GM19452 (cell line): ENCODE measurements at regions not wholly inside any gene's neighbourhood (a gene's known extent, or its start where the extent isn't known, plus 50 kb on each side); places are given as distances from the start of the nearest gene placed in this dataset.
"Not testable (repeated sequence)": the region's sequence is repeated elsewhere in the genome, so short reads cannot be mapped to it uniquely, and the experiment has no call there.

Experiments
- ATAC-seq: cut with Tn5 transposase; IDR thresholded peaks from one replicate; pipeline ENCODE4 v1.9.1; 2021; ENCODE audit not compliant: unreplicated experiment

DNA sequence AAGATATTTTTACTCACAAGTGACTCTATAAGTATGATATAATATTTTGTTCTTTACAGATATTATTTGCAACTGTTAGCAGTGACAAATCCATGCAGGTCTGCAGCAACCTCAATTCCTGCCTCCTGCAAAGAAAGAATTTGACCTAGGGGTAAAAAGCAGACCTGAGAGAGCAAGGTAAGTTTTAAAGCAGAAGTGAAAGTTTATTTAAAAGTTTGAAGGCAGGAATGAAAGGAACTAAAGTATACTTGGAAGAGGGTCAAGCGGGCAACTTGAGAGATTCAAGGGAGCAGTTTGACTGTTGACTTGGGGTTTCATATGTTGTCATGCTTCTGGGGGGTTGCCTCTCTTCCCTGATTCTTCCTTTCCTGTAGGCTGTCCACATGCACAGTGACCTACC is 520.1 kb upstream of the PCDH20 start:
- no peak for ATAC-seq

DNA sequence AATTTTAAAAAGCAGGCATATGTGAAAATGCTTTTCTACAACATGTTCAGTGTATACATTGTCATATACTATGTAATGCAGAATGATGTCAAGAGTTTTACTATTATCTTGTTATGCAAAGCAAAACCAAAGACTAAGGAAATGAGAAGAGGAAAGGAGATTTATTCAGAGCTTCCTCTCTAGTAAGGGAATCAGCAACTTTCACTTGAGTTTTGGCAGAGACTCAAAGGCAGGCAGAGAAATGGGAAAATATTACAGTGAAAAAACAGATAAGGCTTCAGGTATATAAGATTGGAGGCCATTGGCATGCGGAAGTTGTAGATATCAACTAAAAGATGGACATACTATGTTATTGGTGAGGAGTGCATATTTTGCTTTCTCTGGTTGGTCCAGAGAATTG is 512.0 kb upstream of the PCDH20 start:
- ATAC-seq: no peak

DNA sequence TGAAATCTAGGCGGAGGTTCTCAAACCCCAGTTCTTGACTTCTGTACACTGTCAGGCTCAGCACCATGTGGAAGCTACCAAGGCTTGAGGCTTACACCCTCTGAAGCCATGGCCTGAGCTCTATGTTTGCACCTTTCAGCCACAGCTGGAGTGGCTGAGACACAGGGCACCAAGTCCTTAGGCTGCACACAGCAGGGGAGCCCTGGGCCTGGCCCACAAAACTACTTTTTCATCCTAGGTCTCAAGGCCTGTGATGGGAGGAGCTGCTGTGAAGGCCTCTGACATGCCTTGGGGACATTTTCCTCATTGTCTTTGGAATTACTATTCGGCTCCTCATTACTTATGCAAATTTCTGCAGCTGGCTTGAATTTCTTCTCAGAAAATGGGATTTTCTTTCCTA is 503.2 kb upstream of the PCDH20 start:
- no peak for ATAC-seq

DNA sequence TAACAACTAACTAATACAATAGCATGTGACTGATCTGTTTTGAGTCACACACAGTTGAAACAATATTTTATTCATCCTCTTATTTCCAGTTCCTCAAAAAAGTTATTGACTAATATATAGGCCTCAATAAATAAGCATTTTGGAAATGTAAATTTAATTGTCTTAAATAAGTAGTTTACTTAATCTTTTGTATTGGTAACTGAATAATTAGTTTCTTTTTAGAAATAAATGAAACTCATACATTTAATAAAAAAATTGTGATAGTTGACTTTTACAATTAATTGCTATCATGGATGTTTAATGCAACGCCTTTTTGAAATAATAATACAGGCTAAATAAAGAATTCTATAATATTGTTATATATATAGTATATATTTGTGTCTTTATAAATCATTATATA is 500.8 kb upstream of the PCDH20 start:
- ATAC-seq: no peak

DNA sequence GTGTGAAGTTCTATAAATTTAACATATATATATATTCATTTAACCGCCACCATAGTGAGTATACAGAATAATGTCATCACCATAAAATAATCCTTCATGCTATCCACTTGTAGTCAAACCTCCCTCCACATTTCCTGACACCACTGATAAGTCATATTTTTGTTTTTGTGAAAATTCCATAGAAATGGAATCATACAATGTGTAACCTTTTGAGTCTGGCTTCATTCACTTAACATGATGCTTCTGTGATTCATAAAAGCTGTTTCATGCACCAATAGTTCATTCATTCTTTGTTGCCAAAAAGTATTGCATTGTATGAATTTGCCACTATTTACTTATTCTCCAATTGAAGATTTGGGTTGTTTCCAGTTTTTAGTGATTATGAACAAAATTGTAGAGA is 497.5 kb upstream of the PCDH20 start:
- no peak for ATAC-seq

DNA sequence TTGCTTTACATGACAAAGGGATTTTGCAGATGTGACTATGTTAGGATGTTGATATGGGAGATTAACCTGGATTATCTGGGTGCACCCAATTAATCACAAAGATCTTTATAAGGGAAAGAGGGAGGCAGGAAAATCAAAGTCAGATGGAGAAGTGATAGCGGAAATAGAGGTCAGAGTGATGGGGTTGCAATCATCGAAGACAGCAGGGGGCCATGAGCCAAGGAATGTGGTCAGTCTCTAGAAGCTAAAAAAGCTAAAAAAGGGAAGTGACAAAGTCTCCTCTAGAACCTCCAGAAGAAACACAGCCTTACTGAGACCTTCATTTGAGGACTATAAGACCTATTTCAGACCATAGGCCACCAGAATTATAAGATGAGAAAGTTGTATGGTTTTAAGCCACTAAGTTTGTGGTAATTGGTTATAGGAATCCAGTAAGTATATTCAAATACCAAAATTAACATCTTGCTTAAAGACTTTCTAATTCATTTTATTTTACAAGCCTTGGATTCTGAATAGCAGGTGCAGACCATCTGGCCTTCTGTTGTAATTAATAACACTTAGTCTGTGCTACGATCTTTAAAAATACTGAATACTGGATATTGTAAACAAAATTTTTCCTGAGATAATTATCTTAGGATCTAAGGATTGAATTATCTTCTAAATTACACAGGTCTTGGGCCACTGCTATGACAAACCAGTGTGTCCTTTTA is 493.4 kb upstream of the PCDH20 start:
- ATAC-seq: no peak

DNA sequence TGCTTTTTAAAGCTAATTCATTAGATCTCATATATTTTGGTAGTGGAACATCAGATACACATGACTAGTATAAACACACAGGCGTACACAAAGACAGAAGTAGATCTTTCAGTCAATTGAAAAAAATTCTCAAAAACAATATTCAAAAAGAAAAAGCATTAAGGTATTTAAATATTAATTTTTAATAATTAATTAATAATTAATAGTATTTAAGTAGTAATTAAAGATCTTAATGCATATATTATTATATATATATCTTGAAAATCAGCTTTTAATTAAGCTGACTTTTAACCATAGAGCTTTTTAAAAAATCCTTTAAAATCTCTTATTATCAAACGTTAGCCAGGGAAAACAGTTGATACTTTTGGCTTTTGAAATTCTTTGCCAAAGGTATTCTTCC is 489.4 kb upstream of the PCDH20 start:
- no peak for ATAC-seq

DNA sequence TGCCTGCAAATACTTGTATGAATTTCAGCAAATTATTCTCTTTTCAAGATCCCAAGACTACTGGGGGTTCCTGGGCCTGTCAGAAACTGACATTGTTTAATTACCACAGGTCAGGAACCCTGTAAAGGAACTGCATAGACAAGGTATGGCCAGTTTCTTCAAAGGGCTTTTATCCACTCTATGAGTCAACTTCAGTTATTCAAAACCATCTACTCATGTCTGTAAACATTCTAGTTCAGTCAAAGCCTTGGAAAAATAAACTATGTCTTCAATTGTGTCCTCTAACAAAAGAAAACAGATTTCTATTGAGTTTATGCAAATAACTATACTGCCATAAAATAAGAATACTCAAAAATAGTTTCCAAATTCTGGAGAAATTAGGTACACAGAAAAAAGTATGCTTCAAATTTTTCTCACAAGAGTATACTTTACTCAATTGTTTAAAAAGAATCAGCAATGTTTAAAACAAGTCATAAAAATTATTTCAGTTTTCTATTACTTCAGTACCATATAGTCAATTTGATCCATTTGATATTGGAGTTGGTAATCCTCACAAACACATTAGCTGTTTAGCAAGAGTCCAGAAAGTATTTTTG is 486.4 kb upstream of the PCDH20 start:
- ATAC-seq: no peak

DNA sequence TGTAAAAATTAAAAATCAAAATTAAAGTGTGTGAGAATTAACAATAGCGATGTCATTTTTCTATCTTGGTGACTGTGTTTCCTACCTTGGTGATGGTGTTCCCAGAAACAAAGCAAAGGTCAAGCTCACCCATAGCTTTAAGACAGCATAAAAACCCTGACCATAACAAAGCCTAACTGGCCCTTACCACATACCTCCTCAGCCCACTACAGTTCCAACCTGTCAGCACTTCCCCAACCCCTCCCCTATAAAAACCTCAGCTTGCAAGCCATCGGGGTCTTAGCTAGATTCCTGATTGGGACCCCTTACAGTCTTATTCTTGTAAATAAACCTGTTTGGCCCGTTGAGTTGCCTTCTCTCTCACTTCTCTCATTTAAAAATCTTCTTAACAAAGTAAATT is 484.4 kb upstream of the PCDH20 start:
- no peak for ATAC-seq

DNA sequence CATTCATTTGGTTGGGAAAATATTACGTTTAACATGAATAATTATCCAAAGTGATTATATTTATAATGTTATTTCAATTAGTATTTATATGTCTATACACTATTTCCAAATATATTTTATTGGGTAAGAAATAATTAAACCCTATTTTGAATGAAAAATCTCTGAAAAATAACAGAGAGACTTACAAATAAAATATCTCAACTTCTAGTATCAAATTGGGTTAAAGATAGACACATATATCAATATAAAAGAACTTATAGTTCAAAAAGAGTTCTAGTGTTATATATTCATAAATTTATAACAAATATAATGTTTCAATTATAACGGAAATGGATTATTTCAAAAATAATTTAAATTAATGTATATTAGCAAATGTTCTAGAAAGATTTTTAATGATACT is 482.6 kb upstream of the PCDH20 start:
- ATAC-seq: no peak

DNA sequence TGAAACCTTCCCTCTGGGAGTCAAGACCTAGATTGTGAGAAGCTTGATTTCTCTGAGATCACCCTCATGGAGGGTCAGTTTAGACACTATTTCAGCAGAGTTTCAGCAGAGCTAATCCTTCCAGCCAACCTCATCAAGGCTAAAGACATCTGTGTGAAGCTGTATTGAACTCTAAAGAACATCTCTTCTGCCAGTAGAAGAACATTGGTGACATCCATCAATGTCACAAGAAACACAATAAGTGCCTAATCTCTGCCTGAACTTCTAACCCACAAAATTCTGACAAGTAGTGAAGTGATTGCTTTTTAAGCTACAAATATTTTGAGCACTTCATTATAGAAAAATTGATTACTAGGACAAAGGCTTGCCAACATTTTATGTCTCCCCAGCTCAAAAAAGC is 475.8 kb upstream of the PCDH20 start:
- no peak for ATAC-seq

DNA sequence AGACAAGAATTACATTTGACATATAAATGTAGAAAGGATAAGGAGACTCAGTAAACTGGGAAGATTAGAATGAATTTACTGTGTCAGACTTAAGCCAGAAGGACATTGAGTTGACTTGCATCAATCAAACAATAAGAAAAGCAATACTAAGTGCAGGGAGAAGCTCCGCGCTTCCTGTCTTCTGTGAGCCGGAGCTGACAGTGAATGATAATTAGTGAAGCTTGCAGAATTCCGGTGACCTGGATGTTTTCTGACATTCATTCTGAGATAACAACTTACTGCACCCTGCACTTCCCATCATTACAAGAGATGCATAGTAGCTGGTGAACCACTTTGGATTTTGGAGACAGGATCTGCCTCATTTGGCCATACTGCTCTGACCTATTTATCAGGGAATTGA is 469.2 kb upstream of the PCDH20 start:
- no peak for ATAC-seq

DNA sequence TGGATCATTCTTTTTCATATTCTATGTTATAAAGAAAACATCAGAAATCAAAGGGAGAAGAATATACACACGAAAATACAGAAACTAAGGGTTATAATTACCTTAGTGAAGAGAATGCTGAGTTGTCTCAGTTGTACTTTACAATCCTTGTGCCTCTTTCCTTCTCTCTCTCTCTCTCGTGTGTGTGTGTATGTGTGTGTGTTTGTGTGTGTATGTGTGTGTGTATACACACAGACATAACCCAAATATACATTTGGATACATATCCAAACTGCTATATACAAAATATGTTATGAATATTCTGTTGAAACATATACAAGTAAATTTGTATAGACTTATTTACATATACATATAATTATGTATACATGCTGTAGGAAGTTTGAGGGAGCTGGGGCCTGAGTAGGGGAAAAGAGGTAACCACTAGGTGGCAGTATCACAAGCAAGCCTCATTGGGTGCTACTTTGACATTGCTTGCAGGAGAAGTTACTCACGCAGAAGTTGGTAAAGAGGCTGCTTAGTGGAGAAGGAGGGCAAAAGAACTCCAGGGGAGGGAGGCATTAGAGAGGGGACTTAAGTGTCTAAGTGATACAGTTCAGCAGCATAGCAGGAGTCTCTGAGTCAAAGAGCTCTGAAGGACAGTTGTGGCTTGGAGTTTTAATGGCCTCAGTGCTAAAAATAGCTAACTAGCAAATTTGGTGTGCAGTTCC is 465.1 kb upstream of the PCDH20 start:
- ATAC-seq: no peak

DNA sequence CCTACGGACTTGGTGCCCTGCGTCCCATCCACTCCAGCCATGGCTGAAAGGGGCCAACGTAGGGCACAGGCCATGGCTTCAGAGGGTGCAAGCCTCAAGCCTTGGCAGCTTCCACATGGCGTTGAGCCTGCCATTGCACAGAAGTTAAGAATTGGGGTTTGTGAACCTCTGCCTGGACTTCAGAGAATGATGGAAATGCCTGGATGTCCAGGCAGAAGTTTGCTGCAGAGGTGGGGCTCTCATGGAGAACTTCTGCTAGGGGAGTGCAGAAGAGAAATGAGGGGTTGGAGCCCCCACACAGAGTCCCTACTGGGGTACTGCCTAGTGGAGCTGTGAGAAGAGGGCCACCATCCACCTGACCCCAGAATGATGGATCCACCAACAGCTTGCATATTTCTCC is 462.9 kb upstream of the PCDH20 start:
- not testable (repeated sequence) for ATAC-seq

DNA sequence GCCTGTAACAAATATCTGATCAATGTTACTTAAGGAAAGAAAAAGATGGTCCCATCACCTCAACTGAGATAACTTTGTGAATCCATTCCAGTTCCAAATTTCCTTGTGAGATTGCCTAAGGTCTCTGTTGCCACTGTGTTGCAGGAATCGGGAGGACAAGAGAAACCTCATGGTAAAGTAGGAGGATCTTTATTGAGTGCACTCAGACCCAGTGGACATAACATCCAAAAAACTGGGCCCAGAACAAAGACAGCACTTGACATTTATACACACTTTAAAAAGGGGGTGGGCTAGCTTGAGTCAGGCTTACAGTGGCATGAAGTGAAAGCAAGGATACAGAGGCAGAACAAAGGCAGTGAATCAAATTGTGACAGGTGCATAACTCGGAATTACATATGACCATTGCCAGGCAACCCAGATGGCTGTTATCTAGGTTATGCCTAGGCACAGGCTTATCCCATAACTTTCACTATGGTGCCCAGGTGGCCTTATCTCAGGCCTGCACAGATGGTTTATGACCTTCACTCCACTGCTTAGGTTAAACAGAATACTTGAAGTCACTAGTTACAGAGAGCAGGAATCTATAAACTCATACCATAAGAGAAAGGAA is 459.4 kb upstream of the PCDH20 start:
- no peak for ATAC-seq

DNA sequence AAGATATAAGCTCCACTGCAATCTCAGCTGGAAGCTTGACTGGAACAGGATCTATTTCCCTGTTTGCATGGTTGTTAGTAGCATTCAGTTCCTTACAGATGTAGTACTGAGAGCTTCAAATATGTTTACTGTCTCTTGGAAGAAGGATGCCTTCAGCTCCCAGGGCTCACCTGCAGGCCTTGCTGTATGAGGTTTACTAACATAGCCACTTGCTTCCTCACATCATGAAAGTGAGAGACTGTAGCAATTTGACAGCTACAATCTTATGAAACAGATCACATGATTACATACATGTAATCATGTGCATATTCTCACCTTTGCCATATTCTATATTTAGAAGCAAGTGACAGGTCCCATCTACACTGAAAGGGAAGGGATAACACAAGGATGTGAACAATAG is 458.1 kb upstream of the PCDH20 start:
- ATAC-seq: no peak

DNA sequence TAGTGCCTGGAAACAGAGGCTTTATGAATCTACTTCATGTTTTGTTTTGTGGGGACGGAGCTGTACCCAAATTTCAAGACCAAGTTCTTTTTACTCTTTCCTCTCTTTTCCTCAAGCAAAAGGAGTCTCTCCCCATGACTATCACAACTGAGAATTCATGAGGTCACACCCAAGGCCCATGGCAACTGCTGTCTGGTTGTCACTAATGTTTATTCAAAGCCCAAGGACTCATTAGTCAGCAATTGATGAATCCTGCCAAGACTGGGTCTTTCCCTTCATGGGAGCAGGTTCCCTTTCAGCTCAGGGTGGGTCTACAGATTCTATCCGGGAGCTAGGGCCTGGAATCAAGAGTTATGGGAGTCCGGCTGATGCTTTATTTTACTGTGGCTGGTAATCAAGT is 441.5 kb upstream of the PCDH20 start:
- ATAC-seq: no peak

DNA sequence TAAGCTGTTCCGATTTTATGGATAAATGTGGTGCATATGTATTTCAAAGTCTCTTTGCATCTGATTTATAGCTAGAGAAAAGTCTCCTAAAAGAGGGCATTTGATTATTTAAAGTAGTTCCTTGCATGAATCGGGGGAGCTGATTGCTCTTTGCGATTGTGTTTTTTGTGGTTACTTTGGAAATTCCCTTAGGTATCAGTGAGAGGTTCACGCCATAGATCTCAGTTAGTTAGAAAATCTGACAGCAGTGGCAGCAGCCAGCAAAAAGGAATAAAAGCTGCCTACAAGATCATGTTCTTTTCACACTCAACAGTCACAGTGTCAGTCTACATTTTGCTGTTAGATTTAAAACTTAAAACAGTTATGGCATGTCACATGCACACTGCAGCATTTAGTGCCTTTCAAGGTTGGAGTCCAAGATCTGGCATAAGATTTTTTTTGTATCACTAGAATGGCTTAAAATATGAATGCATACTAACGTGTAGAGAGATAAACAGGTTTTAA is 436.5 kb upstream of the PCDH20 start:
- ATAC-seq: no peak

DNA sequence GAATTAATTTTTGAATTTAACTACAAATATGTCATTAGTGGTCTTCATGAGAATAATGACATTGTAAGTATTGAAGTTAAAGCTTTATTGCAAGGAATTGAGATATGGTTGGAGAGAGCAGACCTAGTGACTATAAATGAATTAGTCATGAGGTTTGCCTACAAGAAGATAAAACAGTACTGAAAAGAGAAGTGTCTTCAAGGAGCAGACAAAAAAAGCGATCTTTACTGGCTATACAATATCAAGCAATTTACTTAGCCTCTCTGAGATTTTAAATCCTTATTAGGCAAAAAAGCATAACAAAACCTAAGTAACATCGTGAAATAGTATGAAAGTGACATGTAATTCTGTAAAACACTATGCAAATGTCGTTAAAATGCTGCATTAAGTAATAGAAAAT is 435.1 kb upstream of the PCDH20 start:
- ATAC-seq: no peak

DNA sequence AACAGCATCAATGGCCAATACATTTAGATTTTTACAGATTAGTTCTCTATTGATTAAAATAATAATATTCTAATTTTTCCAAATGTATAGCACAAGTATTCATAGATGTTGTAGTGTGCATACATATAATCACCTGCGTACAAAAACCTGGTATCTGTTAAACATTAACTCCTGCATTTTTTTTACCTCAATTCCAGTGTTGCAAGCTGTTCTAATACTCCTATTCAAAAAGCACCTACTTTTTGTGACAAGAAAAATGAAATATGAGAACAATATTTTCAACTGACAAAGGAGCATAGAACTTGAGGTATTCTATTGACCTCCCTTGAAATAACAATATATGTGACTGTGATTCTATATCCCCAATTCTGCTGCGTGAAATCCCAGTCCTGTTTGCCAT is 422.9 kb upstream of the PCDH20 start:
- no peak for ATAC-seq

DNA sequence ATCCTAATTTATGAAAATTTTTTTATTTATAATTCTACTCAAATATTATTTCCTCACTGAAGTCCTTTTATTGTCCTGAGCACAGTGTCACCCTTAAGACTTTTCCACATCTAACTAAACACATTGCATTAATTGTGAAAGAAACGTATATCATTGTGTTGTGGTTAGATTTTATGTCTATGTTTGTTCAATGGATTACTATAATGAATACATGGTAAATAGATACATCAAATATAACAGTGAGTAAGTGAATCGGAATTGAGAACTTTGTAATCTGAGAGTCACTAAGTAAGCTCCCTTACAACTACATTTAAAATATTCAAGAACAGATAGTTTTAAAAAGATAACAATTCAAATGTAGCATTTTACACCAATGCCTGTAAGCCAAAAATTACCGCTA is 417.6 kb upstream of the PCDH20 start:
- no peak for ATAC-seq

DNA sequence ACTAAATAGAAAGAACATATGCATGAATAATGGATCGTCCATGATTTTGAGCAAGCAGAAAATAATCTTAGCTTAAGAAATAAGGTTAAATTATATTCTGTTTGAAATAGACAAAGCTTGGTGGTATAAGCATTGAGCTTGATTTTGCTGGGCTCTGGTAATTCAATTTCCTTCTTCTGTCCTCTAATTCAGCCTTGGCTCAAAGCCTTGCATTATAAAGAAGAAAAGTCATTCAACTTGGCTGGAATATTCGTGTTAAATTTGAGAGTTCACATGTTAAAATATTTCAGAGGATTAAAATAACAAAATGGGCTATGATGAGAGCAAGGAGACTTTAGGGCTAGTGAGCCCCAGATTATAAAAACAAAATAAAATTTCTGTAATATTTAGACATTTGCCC is 415.4 kb upstream of the PCDH20 start:
- no peak for ATAC-seq
